ENCODE measurements at regions not wholly inside any gene's neighbourhood (a gene's known extent, or its start where the extent isn't known, plus 50 kb on each side); places are given as distances from the start of the nearest gene placed in this dataset.

DNA sequence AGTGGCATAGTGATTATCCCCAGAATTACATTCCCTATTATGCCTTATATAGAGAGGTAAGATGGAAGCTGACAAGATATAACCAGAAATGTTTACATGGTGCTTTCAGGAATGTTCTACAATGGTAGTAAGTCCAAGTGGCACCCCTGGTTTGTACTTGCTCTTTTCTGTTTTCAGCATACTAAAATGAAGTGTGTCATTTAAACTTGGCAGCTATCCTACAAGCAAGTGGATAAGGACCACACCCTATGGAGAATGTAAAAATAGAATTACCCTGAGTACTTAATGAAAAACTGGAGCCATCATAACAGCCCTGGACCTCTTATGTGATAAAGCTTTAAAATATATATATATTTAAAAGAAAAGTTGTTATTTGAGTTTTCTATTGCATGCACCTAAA is 1012.7 kb upstream of the CADM2 start:
- no peaks in the 10 kb centered on the region for H3K9me3 ChIP-seq
- TF ChIP-seq, protein P1, sequence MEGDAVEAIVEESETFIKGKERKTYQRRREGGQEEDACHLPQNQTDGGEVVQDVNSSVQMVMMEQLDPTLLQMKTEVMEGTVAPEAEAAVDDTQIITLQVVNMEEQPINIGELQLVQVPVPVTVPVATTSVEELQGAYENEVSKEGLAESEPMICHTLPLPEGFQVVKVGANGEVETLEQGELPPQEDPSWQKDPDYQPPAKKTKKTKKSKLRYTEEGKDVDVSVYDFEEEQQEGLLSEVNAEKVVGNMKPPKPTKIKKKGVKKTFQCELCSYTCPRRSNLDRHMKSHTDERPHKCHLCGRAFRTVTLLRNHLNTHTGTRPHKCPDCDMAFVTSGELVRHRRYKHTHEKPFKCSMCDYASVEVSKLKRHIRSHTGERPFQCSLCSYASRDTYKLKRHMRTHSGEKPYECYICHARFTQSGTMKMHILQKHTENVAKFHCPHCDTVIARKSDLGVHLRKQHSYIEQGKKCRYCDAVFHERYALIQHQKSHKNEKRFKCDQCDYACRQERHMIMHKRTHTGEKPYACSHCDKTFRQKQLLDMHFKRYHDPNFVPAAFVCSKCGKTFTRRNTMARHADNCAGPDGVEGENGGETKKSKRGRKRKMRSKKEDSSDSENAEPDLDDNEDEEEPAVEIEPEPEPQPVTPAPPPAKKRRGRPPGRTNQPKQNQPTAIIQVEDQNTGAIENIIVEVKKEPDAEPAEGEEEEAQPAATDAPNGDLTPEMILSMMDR (IDR thresholded peaks at IDR 0.05) = no peak
- no peaks in the 10 kb centered on the region for H3K4me1 ChIP-seq
- H3K4me3 ChIP-seq = no peak overlapping the region
- DNase-seq (ENCODE audit: low spot score) = no peak
- no peak overlapping the region for H3K27ac ChIP-seq
- no peaks in the 10 kb centered on the region for H3K36me3 ChIP-seq
- no peaks in the 10 kb centered on the region for H3K27me3 ChIP-seq

DNA sequence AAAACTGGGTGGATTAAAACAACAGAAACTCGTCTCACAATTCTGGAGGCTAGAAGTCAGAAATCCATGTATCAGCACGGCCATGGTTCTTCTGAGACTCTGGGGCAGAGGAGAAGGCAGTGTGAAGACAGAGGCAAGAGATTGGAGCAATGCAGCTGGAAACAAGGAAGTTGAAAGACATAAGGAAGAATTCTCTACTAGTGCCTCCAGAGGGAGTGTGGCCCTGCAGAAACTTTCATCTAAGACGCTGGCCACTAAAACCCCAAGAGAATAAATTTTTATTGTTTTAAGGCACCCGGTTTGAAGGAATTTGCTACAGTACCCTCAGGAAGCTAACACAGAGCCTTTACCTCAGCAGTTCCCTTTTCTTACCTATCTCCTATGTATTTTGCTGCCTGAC is 1012.2 kb upstream of the CADM2 start:
- no peak for DNase-seq (ENCODE audit: low spot score)
- H3K4me1 ChIP-seq = no peaks in the 10 kb centered on the region
- no peak overlapping the region for H3K27ac ChIP-seq
- H3K27me3 ChIP-seq = no peaks in the 10 kb centered on the region
- no peak overlapping the region for H3K4me3 ChIP-seq
- H3K9me3 ChIP-seq = no peaks in the 10 kb centered on the region
- TF ChIP-seq, protein P1 (IDR thresholded peaks at IDR 0.05) = no peak
- no peaks in the 10 kb centered on the region for H3K36me3 ChIP-seq

DNA sequence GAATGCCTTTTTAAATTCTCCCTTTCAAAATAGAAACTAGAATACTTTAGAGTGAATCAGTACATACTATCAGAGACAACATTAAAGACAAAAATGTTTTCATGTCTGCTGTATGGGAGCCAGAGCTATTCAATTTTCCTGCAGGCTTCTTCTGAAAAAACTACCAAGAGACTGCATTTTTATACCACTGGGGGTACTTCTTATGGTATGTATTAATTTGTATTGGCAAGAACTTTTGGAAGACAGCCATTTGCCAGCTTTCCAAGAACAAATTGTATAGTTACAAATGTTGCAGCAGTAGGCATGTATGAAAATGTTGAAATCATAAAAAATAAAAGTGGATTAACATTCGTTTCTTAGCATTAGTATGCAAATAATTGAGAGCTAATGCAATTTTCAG is 1010.0 kb upstream of the CADM2 start:
- Histone ChIP-seq H3K36me3 (no peaks in the 10 kb centered on the region), H3K27me3 (no peaks in the 10 kb centered on the region), H3K9me3 (no peaks in the 10 kb centered on the region), H3K4me3 (no peak overlapping the region), H3K4me1 (no peaks in the 10 kb centered on the region), H3K27ac (no peak overlapping the region)
- DNase-seq (ENCODE audit: low spot score) = no peak
- TF ChIP-seq, protein P1 (IDR thresholded peaks at IDR 0.05) = no peak

DNA sequence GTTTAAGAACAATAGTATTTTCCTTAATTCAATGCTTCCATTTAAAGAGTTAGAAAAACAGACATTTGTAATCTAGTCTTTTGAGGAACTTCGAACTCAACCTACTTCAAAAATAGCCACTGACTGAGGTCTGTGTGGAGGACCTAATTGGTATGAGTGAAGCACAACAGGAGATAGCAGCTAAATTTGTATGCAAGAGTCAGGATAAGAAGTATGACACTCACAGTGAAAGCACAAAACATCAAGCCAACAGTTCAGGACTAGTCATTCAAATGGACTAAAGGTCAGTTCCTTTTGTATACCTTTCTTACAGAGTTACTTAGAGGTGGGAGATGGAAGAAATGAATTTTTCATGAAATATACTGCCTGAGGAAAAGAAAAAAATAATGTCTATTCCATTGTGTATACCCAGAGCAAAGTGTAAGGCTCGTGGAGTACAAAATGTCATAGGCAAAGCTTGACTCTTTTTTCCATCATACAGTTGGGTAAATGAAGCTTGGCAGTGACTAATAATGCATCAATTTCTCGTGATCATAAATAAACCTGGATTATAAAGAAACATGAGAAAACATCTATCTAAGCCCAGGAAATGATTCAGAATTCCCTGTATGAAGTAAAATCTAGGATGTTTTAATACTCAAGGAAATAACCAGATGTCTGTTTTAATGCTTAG is 1005.2 kb upstream of the CADM2 start:
- no peak overlapping the region for H3K4me3 ChIP-seq

DNA sequence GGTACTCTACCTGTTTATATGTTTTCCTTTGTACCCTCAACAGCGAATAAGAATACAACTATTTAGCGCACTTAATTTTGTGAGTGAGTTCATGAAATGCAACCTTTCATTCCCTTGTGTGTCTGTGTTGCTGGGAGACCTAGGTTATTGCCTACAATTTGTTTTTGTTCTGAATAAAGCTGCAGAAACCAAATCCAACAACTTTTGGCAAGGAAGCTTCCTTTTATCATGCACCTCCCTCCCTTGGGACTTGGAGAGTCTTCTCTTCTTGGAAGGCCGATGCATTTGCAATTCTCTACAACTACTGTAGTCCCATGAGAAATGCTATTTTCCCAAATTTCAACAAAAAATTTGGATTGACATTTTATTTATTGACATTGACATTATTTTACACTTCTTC is 1002.4 kb upstream of the CADM2 start:
- no peak overlapping the region for H3K27ac ChIP-seq
- H3K27me3 ChIP-seq = no peaks in the 10 kb centered on the region
- no peak for DNase-seq (ENCODE audit: low spot score)
- no peaks in the 10 kb centered on the region for H3K36me3 ChIP-seq
- no peaks in the 10 kb centered on the region for H3K9me3 ChIP-seq
- TF ChIP-seq, protein P1 (IDR thresholded peaks at IDR 0.05) = no peak
- no peaks in the 10 kb centered on the region for H3K4me1 ChIP-seq
- H3K4me3 ChIP-seq = no peak overlapping the region

More for the DNA sequence above, 1005.2 kb upstream of the CADM2 start:
- Histone ChIP-seq H3K27me3 (no peaks in the 10 kb centered on the region), H3K36me3 (no peaks in the 10 kb centered on the region), H3K9me3 (no peaks in the 10 kb centered on the region), H3K4me1 (no peaks in the 10 kb centered on the region), H3K27ac (peak overlapping the region in 1 of 2 donors; percentile 52)
- TF ChIP-seq, protein P1 (IDR thresholded peaks at IDR 0.05) = no peak
- DNase-seq (ENCODE audit: low spot score) = no peak

DNA sequence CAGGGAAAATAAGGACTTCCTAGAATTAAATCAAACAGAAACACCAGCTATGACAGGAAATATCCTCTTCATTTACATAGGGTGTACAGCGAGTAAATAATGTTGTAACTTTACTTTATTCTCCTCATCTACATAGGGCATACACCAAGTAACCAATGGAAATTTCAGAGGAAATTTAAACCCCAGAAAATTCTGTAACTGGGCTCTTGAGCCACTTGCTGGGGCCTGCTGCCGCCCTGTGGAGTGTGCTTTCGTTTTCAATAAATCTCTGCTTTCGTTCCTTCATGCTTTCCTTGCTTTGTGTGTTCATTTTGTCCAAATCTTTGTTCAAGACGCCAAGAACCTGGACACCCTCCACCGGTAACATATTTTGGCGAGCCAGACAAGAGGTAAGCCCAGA is 990.4 kb upstream of the CADM2 start:
- Histone ChIP-seq H3K27ac (no peak overlapping the region), H3K27me3 (no peaks in the 10 kb centered on the region), H3K4me3 (no peak overlapping the region), H3K9me3 (no peaks in the 10 kb centered on the region), H3K36me3 (no peaks in the 10 kb centered on the region), H3K4me1 (no peaks in the 10 kb centered on the region)
- TF ChIP-seq, protein P1 (IDR thresholded peaks at IDR 0.05) = no peak
- DNase-seq (ENCODE audit: low spot score) = no peak
